Caco-2 (cell line): ENCODE measurements at regions not wholly inside any gene's neighbourhood (a gene's known extent, or its start where the extent isn't known, plus 50 kb on each side); places are given as distances from the start of the nearest gene placed in this dataset.

Experiments used
- BruUV-seq: library from RNA; stranded (reverse); fragments of 400-500 nt; replicated peaks from 2 replicates; lab custom pipeline; 2021; lab: Mats Ljungman, UMichigan
- CTCF ChIA-PET: fragments of 300-600 bp; sonication (Branson Sonifier 250); formaldehyde crosslinking; loops from one replicate; lab custom pipeline; 2022; ENCODE audit warnings: antibody characterized with exemption; lab: Charles Lee
- POLR2A ChIA-PET: fragments of 300-600 bp; sonication (Branson Sonifier 250); formaldehyde crosslinking; loops from one replicate; lab custom pipeline; 2022; ENCODE audit warnings: antibody characterized with exemption; lab: Charles Lee
- DNase-seq, 2 experiments: peaks; one replicate each; pipeline versions ENCODE4 v3.0.0 to v3.0.0-alpha.2; 2020 to 2022
- H3K27me3 ChIP-seq: replicated peaks from 2 replicates; pipeline ENCODE4 v1.6.0; 2011; ENCODE audit warnings: low read length; ENCODE audit not compliant: control insufficient read depth, insufficient read depth
- H3K36me3 ChIP-seq: 2 replicates; pipeline ENCODE4 v1.5.1; 2011; ENCODE audit warnings: low read length; ENCODE audit not compliant: control insufficient read depth, insufficient read depth
- H3K4me1 ChIP-seq: fragments of 250-450 bp; sonication (Bioruptor Pico); 2 replicates; pipeline ENCODE4 v1.5.1; 2020; ENCODE audit warnings: mild to moderate bottlenecking
- H3K4me3 ChIP-seq: 2 replicates; pipeline ENCODE4 v1.5.1; 2011; ENCODE audit warnings: low read depth, mild to moderate bottlenecking, control low read depth, low read length
- H3K9me3 ChIP-seq: fragments of 250-450 bp; sonication (Bioruptor Pico); 2 replicates; pipeline ENCODE4 v1.5.1; 2020; ENCODE audit warnings: mild to moderate bottlenecking, moderate library complexity
- H3K27ac Mint-ChIP-seq: one replicate; pipeline ENCODE4 v1.8.0; 2022; ENCODE audit warnings: mixed read lengths; ENCODE audit not compliant: unreplicated experiment
- H3K27me3 Mint-ChIP-seq: one replicate; pipeline ENCODE4 v1.8.0; 2022; ENCODE audit warnings: mixed read lengths; ENCODE audit not compliant: insufficient read depth, unreplicated experiment
- H3K36me3 Mint-ChIP-seq: one replicate; pipeline ENCODE4 v1.8.0; 2022; ENCODE audit warnings: mild to moderate bottlenecking, mixed read lengths; ENCODE audit not compliant: insufficient read depth, unreplicated experiment
- H3K4me1 Mint-ChIP-seq: one replicate; pipeline ENCODE4 v1.8.0; 2022; ENCODE audit warnings: low read depth, mixed read lengths; ENCODE audit not compliant: unreplicated experiment
- H3K4me3 Mint-ChIP-seq: one replicate; pipeline ENCODE4 v1.8.0; 2022; ENCODE audit warnings: mild to moderate bottlenecking, moderate library complexity, mixed read lengths; ENCODE audit not compliant: unreplicated experiment
- H3K9me3 Mint-ChIP-seq: one replicate; pipeline ENCODE4 v1.8.0; 2022; ENCODE audit warnings: mixed read lengths; ENCODE audit not compliant: unreplicated experiment
- intact Hi-C: fragments of 100-400 bp; cut with micrococcal nuclease; formaldehyde crosslinking; loops from one replicate; pipeline ENCODE4 v1.10.0; 2022; ENCODE audit not compliant: unreplicated experiment
- TF ChIP-seq, protein P1 (sequence below), 2 experiments: fragments of 200-600 bp in 1 of 2; IDR thresholded peaks; 1 replicate in 1 of 2; 2 replicates in 1 of 2; pipeline versions ENCODE4 v1.5.1 to v1.8.0; 2011 to 2022; ENCODE audit warnings: antibody characterized with exemption in 1 of 2, control low read depth in 1 of 2, inconsistent platforms in 1 of 2, low read depth in 1 of 2, low read length in 1 of 2, mild to moderate bottlenecking in 1 of 2, moderate library complexity in 1 of 2; ENCODE audit not compliant: insufficient read depth in 1 of 2, severe bottlenecking in 1 of 2, unreplicated experiment in 1 of 2

DNA sequence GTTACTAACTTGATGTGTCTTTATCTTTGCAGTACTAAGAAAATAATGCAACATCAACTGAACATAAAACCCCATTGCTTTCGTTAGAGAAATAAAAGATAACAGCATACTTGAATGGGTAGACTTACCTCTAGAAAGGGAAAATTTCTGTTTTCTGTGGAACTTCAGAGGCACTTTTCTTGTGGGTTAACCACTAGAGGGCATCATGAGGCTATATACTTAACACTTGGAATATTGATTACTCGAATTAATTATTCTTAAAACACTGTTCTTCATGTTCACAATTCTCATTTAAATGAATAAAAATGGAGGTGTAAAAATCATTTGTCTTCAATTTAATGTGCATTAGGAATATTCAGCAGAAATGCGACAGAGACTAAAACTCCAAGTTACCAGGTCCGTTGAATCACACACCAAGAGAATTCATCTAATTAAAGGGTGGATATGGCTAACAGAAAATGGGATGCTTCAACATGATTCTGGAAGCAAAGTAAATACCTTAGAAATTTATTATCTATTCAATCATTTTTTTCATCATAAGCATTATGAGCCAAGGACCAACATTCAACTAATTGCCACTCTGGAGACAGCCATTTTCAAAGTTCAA is 330.8 kb upstream of the PREP start:
- Mint-ChIP-seq H3K4me1 (peaks cover 6% of the 10 kb centered on the region), H3K4me3 (no peak overlapping the region), H3K27me3 (no peaks in the 10 kb centered on the region), H3K27ac (no peak overlapping the region), H3K36me3 (no peaks in the 10 kb centered on the region), H3K9me3 (no peaks in the 10 kb centered on the region)
- no peaks in the 10 kb centered on the region for H3K27me3 ChIP-seq
- TF ChIP-seq, protein P1, sequence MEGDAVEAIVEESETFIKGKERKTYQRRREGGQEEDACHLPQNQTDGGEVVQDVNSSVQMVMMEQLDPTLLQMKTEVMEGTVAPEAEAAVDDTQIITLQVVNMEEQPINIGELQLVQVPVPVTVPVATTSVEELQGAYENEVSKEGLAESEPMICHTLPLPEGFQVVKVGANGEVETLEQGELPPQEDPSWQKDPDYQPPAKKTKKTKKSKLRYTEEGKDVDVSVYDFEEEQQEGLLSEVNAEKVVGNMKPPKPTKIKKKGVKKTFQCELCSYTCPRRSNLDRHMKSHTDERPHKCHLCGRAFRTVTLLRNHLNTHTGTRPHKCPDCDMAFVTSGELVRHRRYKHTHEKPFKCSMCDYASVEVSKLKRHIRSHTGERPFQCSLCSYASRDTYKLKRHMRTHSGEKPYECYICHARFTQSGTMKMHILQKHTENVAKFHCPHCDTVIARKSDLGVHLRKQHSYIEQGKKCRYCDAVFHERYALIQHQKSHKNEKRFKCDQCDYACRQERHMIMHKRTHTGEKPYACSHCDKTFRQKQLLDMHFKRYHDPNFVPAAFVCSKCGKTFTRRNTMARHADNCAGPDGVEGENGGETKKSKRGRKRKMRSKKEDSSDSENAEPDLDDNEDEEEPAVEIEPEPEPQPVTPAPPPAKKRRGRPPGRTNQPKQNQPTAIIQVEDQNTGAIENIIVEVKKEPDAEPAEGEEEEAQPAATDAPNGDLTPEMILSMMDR (IDR thresholded peaks at IDR 0.05; ENCODE audit: insufficient read depth in 1 of 2, low read depth in 1 of 2, low read length in 1 of 2, severe bottlenecking in 1 of 2, unreplicated experiment in 1 of 2) = peak; percentile 47 to 74
- H3K9me3 ChIP-seq = no peaks in the 10 kb centered on the region
- BruUV-seq = no TSS peak
- no peak for DNase-seq
- intact Hi-C loops = loop anchor here (1.0 to 10.0 kb wide), 6 partner anchors 164 to 571 kb away; no protein-coding TSS in a partner anchor
- ChIA-PET CTCF (no interaction called here), POLR2A (no interaction called here)
- no peaks in the 10 kb centered on the region for H3K4me1 ChIP-seq
- H3K36me3 ChIP-seq = no peaks in the 10 kb centered on the region
- H3K4me3 ChIP-seq = no peak overlapping the region

DNA sequence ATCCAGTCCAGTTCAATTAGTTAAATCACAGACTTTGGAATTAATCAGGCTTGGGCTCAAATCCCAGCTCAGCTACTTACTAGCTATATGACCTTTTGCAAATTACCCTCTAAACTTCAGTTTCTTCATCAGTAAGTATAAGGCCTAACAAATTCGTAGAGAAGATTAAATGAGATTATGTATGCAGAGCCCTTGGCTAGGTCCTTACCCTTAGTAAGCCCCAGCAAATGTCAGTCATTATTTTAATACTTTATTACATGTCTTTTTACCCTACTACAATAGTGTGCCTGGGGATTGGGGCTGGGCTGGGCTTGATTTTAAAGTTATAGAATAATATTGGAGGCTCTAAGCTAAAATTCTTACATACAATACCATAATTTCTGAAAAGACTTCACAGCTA is 326.1 kb upstream of the PREP start:
- intact Hi-C loops = no loop called here
- Histone ChIP-seq H3K4me1 (no peaks in the 10 kb centered on the region), H3K36me3 (no peaks in the 10 kb centered on the region), H3K4me3 (no peak overlapping the region), H3K9me3 (no peaks in the 10 kb centered on the region), H3K27me3 (no peaks in the 10 kb centered on the region)
- BruUV-seq = no TSS peak
- Mint-ChIP-seq H3K4me1 (peaks cover 6% of the 10 kb centered on the region), H3K27me3 (no peaks in the 10 kb centered on the region), H3K27ac (no peak overlapping the region), H3K4me3 (no peak overlapping the region), H3K9me3 (no peaks in the 10 kb centered on the region), H3K36me3 (no peaks in the 10 kb centered on the region)
- TF ChIP-seq, protein P1 (IDR thresholded peaks at IDR 0.05; ENCODE audit: insufficient read depth in 1 of 2, low read depth in 1 of 2, low read length in 1 of 2, severe bottlenecking in 1 of 2, unreplicated experiment in 1 of 2) = no peak
- no peak for DNase-seq
- ChIA-PET CTCF (no interaction called here), POLR2A (no interaction called here)

DNA sequence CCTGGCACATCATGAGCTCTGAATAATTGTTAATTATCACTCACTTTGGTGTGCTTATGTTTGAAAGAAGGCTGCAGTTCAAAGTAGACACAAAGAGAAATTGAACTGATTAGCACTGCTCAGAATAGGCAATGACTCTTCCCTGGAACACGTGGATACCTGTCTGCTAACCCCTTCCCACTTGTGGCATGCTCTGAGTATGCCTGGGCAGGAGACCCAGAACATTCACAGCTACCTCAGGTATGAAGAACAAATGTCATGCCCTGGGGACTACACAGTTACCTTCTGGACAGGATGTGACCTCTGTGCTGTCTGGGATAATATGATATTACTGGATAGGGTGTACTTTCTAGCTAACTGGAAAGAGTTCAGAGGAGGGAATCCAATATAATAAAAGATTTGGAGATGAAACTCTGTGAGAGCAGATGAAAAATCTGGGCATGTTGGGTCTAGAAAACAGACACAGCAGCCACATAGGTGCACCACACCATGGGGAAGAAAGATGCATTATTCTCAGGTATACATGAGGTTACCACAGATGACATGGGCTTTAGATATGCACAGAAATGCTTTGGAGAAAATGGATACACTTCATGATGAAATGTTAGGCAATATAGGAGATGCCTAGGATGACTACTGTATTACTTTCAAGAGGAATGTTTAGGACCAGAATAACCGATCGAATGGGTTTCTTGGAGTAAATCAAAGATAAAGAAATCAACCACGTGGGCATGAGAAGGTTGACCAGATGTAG is 324.2 kb upstream of the PREP start:
- no peaks in the 10 kb centered on the region for H3K4me1 ChIP-seq
- ChIA-PET CTCF (no interaction called here), POLR2A (no interaction called here)
- Mint-ChIP-seq H3K4me3 (no peak overlapping the region), H3K36me3 (no peaks in the 10 kb centered on the region), H3K4me1 (peaks cover 6% of the 10 kb centered on the region), H3K27ac (no peak overlapping the region), H3K9me3 (no peaks in the 10 kb centered on the region), H3K27me3 (no peaks in the 10 kb centered on the region)
- no TSS peak for BruUV-seq
- no peaks in the 10 kb centered on the region for H3K36me3 ChIP-seq
- no peaks in the 10 kb centered on the region for H3K9me3 ChIP-seq
- TF ChIP-seq, protein P1 (IDR thresholded peaks at IDR 0.05; ENCODE audit: insufficient read depth in 1 of 2, low read depth in 1 of 2, low read length in 1 of 2, severe bottlenecking in 1 of 2, unreplicated experiment in 1 of 2) = no peak
- H3K4me3 ChIP-seq = no peak overlapping the region
- no peaks in the 10 kb centered on the region for H3K27me3 ChIP-seq
- intact Hi-C loops = no loop called here
- no peak for DNase-seq
